ENCODE measurements at regions not wholly inside any gene's neighbourhood (a gene's known extent, or its start where the extent isn't known, plus 50 kb on each side); places are given as distances from the start of the nearest gene placed in this dataset.

GRCh38 chr5:9955586-9955985 lies 294.1 kb downstream of the ATPSCKMT start:
- Histone ChIP-seq H3K4me1 (no peaks in the 10 kb centered on the region), H3K27me3 (no peaks in the 10 kb centered on the region), H3K4me3 (no peak overlapping the region), H3K36me3 (no peaks in the 10 kb centered on the region), H3K9me3 (no peaks in the 10 kb centered on the region), H3K27ac (no peak overlapping the region)
- no peak for ATAC-seq
- WGBS, 2 donors (ENCODE audit: low coverage in 1 of 2): 95 to 100% methylated on average over 1 to 3 of the region's 3 CpGs
- no peak for TF ChIP-seq POLR2AphosphoS5 (IDR thresholded peaks at IDR 0.05)
- TF ChIP-seq EP300 (IDR thresholded peaks at IDR 0.05): no peak
- TF ChIP-seq POLR2A (IDR thresholded peaks at IDR 0.05): no peak
- TF ChIP-seq, protein P1, sequence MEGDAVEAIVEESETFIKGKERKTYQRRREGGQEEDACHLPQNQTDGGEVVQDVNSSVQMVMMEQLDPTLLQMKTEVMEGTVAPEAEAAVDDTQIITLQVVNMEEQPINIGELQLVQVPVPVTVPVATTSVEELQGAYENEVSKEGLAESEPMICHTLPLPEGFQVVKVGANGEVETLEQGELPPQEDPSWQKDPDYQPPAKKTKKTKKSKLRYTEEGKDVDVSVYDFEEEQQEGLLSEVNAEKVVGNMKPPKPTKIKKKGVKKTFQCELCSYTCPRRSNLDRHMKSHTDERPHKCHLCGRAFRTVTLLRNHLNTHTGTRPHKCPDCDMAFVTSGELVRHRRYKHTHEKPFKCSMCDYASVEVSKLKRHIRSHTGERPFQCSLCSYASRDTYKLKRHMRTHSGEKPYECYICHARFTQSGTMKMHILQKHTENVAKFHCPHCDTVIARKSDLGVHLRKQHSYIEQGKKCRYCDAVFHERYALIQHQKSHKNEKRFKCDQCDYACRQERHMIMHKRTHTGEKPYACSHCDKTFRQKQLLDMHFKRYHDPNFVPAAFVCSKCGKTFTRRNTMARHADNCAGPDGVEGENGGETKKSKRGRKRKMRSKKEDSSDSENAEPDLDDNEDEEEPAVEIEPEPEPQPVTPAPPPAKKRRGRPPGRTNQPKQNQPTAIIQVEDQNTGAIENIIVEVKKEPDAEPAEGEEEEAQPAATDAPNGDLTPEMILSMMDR (IDR thresholded peaks at IDR 0.05): no peak

DNA sequence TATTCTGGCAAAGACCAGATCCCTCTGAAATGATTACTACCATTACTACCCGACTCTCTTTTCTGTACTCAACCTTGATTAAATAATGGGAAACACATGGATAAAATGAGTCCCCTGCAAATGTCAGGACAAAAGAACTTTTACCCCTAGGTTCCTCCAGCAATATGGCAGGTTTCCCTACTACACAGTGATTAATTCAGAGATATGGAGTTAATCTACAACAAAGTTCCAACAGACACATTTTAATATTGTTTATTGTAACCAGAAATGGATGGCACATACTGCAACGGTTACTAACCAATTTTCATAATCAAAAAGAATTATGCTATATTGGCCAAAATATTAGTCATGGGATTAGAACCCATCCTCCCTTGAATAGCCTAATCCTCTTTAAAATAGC lies 294.8 kb downstream of the ATPSCKMT start:
- H3K27ac ChIP-seq: no peak overlapping the region
- H3K4me1 ChIP-seq: no peaks in the 10 kb centered on the region
- ATAC-seq: no peak
- WGBS, 2 donors (ENCODE audit: low coverage in 1 of 2): 57 to 83% methylated on average over 2 of the region's 2 CpGs
- H3K4me3 ChIP-seq: no peak overlapping the region
- H3K27me3 ChIP-seq: no peaks in the 10 kb centered on the region
- TF ChIP-seq POLR2A (IDR thresholded peaks at IDR 0.05) (no peak), POLR2AphosphoS5 (IDR thresholded peaks at IDR 0.05) (no peak), EP300 (IDR thresholded peaks at IDR 0.05) (no peak)
- TF ChIP-seq, protein P1 (IDR thresholded peaks at IDR 0.05): no peak
- H3K36me3 ChIP-seq: no peaks in the 10 kb centered on the region
- no peaks in the 10 kb centered on the region for H3K9me3 ChIP-seq

DNA sequence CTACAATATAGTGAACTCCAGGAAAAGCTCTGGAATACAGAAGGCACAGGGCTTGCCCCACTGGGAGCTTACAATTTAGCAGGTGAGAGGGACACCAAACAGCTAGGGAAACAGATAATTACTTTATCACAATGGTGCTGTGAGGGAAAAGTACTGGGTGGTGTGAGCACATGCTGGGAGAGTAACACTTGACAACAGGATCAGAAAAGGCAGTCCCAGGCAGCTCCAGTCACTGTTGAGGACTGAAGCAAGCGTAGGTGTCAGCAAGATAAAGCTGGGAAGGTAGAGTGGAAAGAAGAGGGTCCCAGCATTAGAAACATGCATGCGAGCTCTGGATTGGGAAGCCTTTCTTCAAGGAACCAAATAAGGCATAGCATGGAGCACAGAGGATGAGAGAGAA lies 296.0 kb downstream of the ATPSCKMT start:
- no peak overlapping the region for H3K27ac ChIP-seq
- 58 to 63% methylated on average over 2 of the region's 2 CpGs for WGBS, 2 donors (ENCODE audit: low coverage in 1 of 2)
- H3K36me3 ChIP-seq: no peaks in the 10 kb centered on the region
- ATAC-seq: no peak
- TF ChIP-seq POLR2AphosphoS5 (IDR thresholded peaks at IDR 0.05) (no peak), EP300 (IDR thresholded peaks at IDR 0.05) (no peak), POLR2A (IDR thresholded peaks at IDR 0.05) (no peak)
- TF ChIP-seq, protein P1 (IDR thresholded peaks at IDR 0.05): no peak
- no peaks in the 10 kb centered on the region for H3K9me3 ChIP-seq
- H3K4me1 ChIP-seq: no peaks in the 10 kb centered on the region
- H3K4me3 ChIP-seq: no peak overlapping the region
- no peaks in the 10 kb centered on the region for H3K27me3 ChIP-seq

GRCh38 chr5:9951865-9952516 lies 297.7 kb downstream of the ATPSCKMT start:
- ATAC-seq: no peak
- Histone ChIP-seq H3K4me1 (no peaks in the 10 kb centered on the region), H3K27me3 (no peaks in the 10 kb centered on the region), H3K27ac (no peak overlapping the region), H3K9me3 (no peaks in the 10 kb centered on the region), H3K4me3 (no peak overlapping the region), H3K36me3 (no peaks in the 10 kb centered on the region)
- 59 to 70% methylated on average over 6 of the region's 6 CpGs for WGBS, 2 donors (ENCODE audit: low coverage in 1 of 2)
- TF ChIP-seq, protein P1 (IDR thresholded peaks at IDR 0.05): no peak
- no peak for TF ChIP-seq POLR2A (IDR thresholded peaks at IDR 0.05)
- no peak for TF ChIP-seq EP300 (IDR thresholded peaks at IDR 0.05)
- no peak for TF ChIP-seq POLR2AphosphoS5 (IDR thresholded peaks at IDR 0.05)

GRCh38 chr5:9947944-9948343 lies 301.7 kb downstream of the ATPSCKMT start:
- H3K36me3 ChIP-seq: no peaks in the 10 kb centered on the region

More at GRCh38 chr5:9947944-9948343, 301.7 kb downstream of the ATPSCKMT start:
- H3K9me3 ChIP-seq: no peaks in the 10 kb centered on the region
- H3K4me1 ChIP-seq: no peaks in the 10 kb centered on the region
- no peaks in the 10 kb centered on the region for H3K27me3 ChIP-seq
- ATAC-seq: no peak
- whole genome bisulfite sequencing, 2 donors (ENCODE audit: low coverage in 1 of 2): 23 to 46% methylated on average over 4 to 5 of the region's 5 CpGs
- no peak overlapping the region for H3K4me3 ChIP-seq
- no peak overlapping the region for H3K27ac ChIP-seq
- TF ChIP-seq POLR2AphosphoS5 (IDR thresholded peaks at IDR 0.05): no peak
- TF ChIP-seq POLR2A (IDR thresholded peaks at IDR 0.05): no peak
- no peak for TF ChIP-seq EP300 (IDR thresholded peaks at IDR 0.05)
- TF ChIP-seq, protein P1 (IDR thresholded peaks at IDR 0.05): no peak

All from gastroesophageal sphincter (tissue), 4 donors.